Right lobe of liver (tissue), 4 donors: ENCODE measurements at regions not wholly inside any gene's neighbourhood (a gene's known extent, or its start where the extent isn't known, plus 50 kb on each side); places are given as distances from the start of the nearest gene placed in this dataset.

Experiments used
- POLR2A ChIP-seq: fragments of 450-650 bp; IDR thresholded peaks from one replicate; pipeline ENCODE4 v1.6.1; 2017; ENCODE audit warnings: antibody characterized with exemption, mild to moderate bottlenecking
- TF ChIP-seq, protein P1 (sequence below), 4 donors: fragments of 200-600 bp in 3 of 4; fragments of 450-650 bp in 1 of 4; IDR thresholded peaks; one replicate each; pipeline versions ENCODE4 v1.5.1 to v1.8.0; 2016 to 2022; ENCODE audit warnings: antibody characterized with exemption in 4 of 4, mild to moderate bottlenecking in 2 of 4
- donor health status: DM: no; HTN: no; CAD: no.
- donor health status: DM: no; HTN: no; CAD: no.
- donor health status: DM: no; HTN: yes; CAD: no.

DNA sequence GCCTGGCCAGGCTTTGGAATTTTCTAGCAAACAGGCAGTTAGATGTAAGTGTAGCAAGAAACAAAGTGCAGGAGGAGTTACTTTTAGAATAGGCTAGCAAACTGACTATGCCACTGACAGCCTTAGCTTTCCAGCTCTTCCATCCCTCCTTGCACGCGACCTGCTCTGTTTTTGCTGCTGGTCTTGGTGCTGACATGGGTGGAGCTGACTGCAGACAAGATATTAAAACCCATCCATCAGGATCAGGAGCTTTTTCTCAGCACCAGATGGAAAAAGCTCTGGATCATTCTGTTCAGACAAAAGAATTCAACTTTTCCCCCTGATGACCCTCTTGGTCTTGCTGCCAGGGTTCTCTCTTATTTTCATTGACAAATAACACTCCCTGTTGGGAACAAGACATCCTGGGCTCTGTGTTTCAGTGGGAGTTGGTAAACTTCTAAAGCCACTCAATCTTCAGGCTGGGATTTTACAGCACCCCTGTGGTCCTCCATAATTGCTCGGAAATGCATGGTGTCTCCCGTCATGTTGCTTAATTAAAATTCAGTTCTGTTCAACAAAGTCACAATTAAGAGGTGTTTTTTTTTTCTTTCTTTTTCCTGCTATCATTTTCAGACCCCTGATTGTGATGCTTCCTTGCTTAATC, 240.0 kb upstream of the LARGE1 start:
- TF ChIP-seq, protein P1, sequence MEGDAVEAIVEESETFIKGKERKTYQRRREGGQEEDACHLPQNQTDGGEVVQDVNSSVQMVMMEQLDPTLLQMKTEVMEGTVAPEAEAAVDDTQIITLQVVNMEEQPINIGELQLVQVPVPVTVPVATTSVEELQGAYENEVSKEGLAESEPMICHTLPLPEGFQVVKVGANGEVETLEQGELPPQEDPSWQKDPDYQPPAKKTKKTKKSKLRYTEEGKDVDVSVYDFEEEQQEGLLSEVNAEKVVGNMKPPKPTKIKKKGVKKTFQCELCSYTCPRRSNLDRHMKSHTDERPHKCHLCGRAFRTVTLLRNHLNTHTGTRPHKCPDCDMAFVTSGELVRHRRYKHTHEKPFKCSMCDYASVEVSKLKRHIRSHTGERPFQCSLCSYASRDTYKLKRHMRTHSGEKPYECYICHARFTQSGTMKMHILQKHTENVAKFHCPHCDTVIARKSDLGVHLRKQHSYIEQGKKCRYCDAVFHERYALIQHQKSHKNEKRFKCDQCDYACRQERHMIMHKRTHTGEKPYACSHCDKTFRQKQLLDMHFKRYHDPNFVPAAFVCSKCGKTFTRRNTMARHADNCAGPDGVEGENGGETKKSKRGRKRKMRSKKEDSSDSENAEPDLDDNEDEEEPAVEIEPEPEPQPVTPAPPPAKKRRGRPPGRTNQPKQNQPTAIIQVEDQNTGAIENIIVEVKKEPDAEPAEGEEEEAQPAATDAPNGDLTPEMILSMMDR (IDR thresholded peaks at IDR 0.05), result no peak
- no peak for TF ChIP-seq POLR2A
